KMS-11 (cell line): ENCODE measurements at regions not wholly inside any gene's neighbourhood (a gene's known extent, or its start where the extent isn't known, plus 50 kb on each side); places are given as distances from the start of the nearest gene placed in this dataset.

Experiments
- H2AFZ ChIP-seq: fragments of 200-600 bp; sonication (generic); 2 replicates; pipeline ENCODE4 v1.6.1; 2016; ENCODE audit warnings: antibody characterized with exemption, mixed run types, low read depth
- H3K27ac ChIP-seq: fragments of 200-600 bp; sonication (generic); 2 replicates; pipeline ENCODE4 v1.6.1; 2016; ENCODE audit warnings: mild to moderate bottlenecking, mixed run types
- H3K27me3 ChIP-seq: fragments of 200-600 bp; sonication (generic); 2 replicates; pipeline ENCODE4 v1.6.1; 2017; ENCODE audit warnings: mild to moderate bottlenecking, low read depth, mixed run types, moderate library complexity; ENCODE audit not compliant: insufficient read depth
- H3K36me3 ChIP-seq: fragments of 200-600 bp; sonication (generic); 2 replicates; pipeline ENCODE4 v1.6.1; 2017; ENCODE audit warnings: mild to moderate bottlenecking, mixed run types; ENCODE audit not compliant: insufficient read depth
- H3K4me1 ChIP-seq: fragments of 200-600 bp; sonication (generic); 2 replicates; pipeline ENCODE4 v1.6.1; 2016; ENCODE audit warnings: mild to moderate bottlenecking, low read depth, mixed run types; ENCODE audit not compliant: poor library complexity, severe bottlenecking
- H3K4me2 ChIP-seq: fragments of 200-600 bp; sonication (generic); 2 replicates; pipeline ENCODE4 v1.7.0; 2016; ENCODE audit warnings: mild to moderate bottlenecking, mixed run types
- H3K4me3 ChIP-seq: fragments of 200-600 bp; sonication (generic); IDR thresholded peaks from 2 replicates; pipeline ENCODE4 v1.6.1; 2017; ENCODE audit warnings: low read depth, low read length, mixed read lengths; ENCODE audit not compliant: insufficient read depth
- H3K79me2 ChIP-seq: fragments of 200-600 bp; sonication (generic); 2 replicates; pipeline ENCODE4 v1.6.1; 2016; ENCODE audit warnings: low read depth, mixed run types; ENCODE audit not compliant: insufficient read depth
- H3K9ac ChIP-seq: fragments of 200-600 bp; sonication (generic); 2 replicates; pipeline ENCODE4 v1.6.1; 2016; ENCODE audit warnings: mild to moderate bottlenecking, mixed run types
- H4K20me1 ChIP-seq: fragments of 200-600 bp; sonication (generic); 2 replicates; pipeline ENCODE4 v1.6.1; 2016; ENCODE audit warnings: mild to moderate bottlenecking, mixed run types; ENCODE audit not compliant: insufficient read depth
- TF ChIP-seq, protein P1 (sequence below): fragments of 200-600 bp; sonication (generic); conservative IDR thresholded peaks from 2 replicates; pipeline ENCODE4 v1.6.1; 2017; ENCODE audit warnings: low read depth, mild to moderate bottlenecking, antibody characterized with exemption, low read length, moderate library complexity, mixed read lengths

DNA sequence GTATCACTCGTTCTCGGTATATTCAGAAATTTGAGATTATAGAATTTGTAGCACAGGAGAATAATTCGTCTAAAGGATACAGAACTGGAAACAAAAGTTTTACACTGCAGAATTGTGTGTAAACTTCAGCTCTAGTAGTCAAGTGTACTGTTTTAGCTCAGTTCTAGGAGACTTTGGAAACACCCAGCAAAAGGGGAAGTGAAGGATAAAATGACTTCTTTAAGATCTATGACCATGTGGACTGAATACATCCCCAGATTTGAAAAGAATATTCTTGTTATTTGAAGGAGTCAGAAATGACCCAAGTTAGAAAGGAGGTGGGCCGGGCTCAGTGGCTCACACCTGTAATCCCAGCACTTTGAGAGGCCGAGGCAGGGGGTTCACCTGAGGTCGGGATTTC lies 174.0 kb upstream of the FOXQ1 start:
- Histone ChIP-seq H4K20me1 (no peaks in the 10 kb centered on the region), H3K9ac (no peak overlapping the region), H3K4me1 (no peaks in the 10 kb centered on the region), H2AFZ (no peak overlapping the region), H3K27me3 (no peaks in the 10 kb centered on the region), H3K4me2 (no peak overlapping the region), H3K79me2 (no peaks in the 10 kb centered on the region), H3K27ac (no peak overlapping the region), H3K36me3 (no peaks in the 10 kb centered on the region), H3K4me3 (no peak overlapping the region)
- TF ChIP-seq, protein P1, sequence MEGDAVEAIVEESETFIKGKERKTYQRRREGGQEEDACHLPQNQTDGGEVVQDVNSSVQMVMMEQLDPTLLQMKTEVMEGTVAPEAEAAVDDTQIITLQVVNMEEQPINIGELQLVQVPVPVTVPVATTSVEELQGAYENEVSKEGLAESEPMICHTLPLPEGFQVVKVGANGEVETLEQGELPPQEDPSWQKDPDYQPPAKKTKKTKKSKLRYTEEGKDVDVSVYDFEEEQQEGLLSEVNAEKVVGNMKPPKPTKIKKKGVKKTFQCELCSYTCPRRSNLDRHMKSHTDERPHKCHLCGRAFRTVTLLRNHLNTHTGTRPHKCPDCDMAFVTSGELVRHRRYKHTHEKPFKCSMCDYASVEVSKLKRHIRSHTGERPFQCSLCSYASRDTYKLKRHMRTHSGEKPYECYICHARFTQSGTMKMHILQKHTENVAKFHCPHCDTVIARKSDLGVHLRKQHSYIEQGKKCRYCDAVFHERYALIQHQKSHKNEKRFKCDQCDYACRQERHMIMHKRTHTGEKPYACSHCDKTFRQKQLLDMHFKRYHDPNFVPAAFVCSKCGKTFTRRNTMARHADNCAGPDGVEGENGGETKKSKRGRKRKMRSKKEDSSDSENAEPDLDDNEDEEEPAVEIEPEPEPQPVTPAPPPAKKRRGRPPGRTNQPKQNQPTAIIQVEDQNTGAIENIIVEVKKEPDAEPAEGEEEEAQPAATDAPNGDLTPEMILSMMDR, result no peak

DNA sequence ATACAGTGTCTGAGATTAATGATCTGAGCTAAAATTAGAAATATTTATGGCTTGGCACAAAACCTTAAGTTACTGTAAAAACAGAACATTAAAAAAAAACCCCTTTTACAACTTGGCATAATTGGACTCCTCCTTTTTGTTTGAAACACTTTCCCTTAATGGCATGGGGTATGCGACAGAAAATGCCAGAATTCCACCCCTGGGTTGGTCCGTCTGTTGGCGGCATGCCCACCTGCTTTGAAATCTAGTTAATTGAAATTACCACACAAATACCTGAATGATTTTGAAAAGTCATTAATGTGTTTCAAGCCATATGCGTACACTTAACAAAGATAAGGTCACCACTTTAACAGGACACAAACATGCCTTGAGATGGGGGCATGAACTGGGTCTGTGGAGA lies 175.1 kb upstream of the FOXQ1 start:
- H3K27me3 ChIP-seq, result no peaks in the 10 kb centered on the region
- H2AFZ ChIP-seq, result no peak overlapping the region
- H3K4me2 ChIP-seq, result no peak overlapping the region
- no peak overlapping the region for H3K27ac ChIP-seq
- no peak overlapping the region for H3K4me3 ChIP-seq
- no peak overlapping the region for H3K9ac ChIP-seq
- no peaks in the 10 kb centered on the region for H3K36me3 ChIP-seq
- no peaks in the 10 kb centered on the region for H3K4me1 ChIP-seq
- H4K20me1 ChIP-seq, result no peaks in the 10 kb centered on the region
- TF ChIP-seq, protein P1, result no peak
- H3K79me2 ChIP-seq, result no peaks in the 10 kb centered on the region

DNA sequence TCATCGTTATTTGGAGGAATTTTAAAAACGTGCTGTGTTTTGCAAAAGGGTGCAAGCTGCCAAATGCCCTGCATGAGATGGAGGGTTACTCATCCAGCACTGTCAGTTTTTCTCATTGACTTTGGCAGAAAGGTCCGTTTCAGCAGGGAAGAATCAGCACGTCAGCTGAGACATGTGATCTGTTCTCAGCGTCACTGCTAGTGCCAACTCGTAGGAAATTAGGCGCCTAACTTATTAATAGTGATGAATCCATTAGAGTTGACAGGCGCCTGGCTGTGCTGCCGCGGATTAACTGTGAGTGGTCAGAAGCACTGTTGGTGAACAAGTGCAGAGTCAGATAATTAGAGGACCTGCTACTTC lies 175.5 kb upstream of the FOXQ1 start:
- Histone ChIP-seq H3K9ac (no peak overlapping the region), H3K27me3 (no peaks in the 10 kb centered on the region), H3K4me1 (no peaks in the 10 kb centered on the region), H3K36me3 (no peaks in the 10 kb centered on the region), H2AFZ (no peak overlapping the region), H3K4me2 (no peak overlapping the region), H4K20me1 (no peaks in the 10 kb centered on the region), H3K79me2 (no peaks in the 10 kb centered on the region), H3K4me3 (no peak overlapping the region), H3K27ac (no peak overlapping the region)
- TF ChIP-seq, protein P1, result no peak

DNA sequence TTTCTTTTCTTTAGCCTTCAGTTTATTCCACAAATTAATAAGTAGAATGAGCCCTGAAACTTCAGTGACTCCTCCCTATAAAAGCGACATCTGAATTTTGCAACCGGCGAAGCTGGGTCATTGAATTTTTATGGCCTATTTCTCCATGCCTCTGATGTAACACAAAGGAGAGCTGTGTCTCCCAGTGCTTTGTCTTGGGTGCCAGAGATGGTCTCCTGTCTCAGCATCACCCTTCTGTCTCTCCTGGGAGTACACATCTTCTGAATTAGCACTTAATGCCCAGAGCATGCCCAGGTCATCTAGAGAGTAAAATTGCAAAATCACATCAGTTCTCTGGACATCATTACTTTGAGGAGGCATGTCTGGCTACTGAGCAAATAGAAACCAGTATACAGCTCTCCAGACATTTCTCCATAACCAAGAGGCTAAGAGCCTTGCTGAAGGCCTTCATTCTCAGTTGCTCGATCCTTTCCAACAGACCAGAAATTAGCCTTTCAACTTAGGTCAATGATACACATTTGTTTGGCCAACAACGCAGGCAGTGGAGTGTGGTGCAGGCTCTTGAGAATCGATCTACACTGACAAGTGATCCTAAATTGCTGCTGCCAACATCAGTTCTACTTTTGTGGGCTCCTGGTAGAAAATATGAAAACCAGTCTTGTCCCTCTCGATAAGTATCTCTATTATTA lies 176.0 kb upstream of the FOXQ1 start:
- Histone ChIP-seq H3K79me2 (no peaks in the 10 kb centered on the region), H3K4me1 (no peaks in the 10 kb centered on the region), H4K20me1 (no peaks in the 10 kb centered on the region), H3K36me3 (no peaks in the 10 kb centered on the region), H3K4me3 (no peak overlapping the region), H3K27ac (no peak overlapping the region), H3K9ac (no peak overlapping the region), H3K27me3 (no peaks in the 10 kb centered on the region), H2AFZ (no peak overlapping the region), H3K4me2 (no peak overlapping the region)
- TF ChIP-seq, protein P1, result no peak
